Stimulated activated CD4-positive, alpha-beta T cell treated with anti-CD3 and anti-CD28 coated beads, Interleukin-4, amount 100 ng/mL, for 4 hours (primary cell): ENCODE measurements at regions not wholly inside any gene's neighbourhood (a gene's known extent, or its start where the extent isn't known, plus 50 kb on each side); places are given as distances from the start of the nearest gene placed in this dataset.

Experiments used
- DNase-seq, 2 experiments: peaks; one replicate each; pipeline ENCODE4 v3.0.0-alpha.2; 2020

GRCh38 chr10:44627591-44628354 is 242.9 kb upstream of the CXCL12 start:
- DNase-seq, result no peak

GRCh38 chr10:44628921-44629320 is 244.0 kb upstream of the CXCL12 start:
- no peak for DNase-seq

DNA sequence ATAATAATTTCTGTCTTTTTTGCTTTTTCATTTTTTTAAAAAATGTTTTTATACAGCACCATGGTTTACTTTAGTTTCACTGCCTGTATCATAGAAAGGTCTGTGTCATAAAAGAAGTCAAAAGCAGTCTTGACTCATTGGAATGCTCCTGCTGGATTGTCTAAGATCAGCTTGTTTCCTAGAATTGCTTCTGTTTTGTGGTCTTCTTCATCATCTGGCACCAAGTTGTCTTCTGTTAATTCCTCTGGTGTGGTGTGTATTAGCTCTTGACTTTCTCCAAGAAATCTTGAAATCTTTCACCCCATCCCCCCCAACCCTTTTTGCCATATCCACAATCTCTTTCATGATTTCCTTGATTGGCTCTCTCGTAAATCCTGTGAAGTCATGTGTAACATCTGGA is 250.3 kb upstream of the CXCL12 start:
- DNase-seq, result no peak

DNA sequence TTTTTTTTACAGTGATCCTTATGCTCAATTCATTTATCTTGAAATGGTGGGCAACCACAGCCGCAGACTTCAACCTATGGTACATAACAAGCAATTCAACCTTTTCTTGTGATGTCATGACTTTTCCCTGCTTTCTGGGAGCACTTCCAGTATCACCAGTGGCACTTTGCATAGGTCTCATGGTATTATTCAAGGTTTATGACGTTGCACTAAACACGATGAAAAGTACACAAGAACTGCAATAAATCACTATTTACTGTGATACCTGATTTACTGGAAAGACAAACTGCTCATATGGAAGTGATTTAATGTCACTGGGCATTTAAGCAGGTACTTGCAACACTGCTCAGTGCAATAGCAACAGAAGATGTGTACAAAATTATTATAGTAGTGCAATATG is 251.7 kb upstream of the CXCL12 start:
- DNase-seq, result no peak

GRCh38 chr10:44640429-44640828 is 255.5 kb upstream of the CXCL12 start:
- no peak for DNase-seq

DNA sequence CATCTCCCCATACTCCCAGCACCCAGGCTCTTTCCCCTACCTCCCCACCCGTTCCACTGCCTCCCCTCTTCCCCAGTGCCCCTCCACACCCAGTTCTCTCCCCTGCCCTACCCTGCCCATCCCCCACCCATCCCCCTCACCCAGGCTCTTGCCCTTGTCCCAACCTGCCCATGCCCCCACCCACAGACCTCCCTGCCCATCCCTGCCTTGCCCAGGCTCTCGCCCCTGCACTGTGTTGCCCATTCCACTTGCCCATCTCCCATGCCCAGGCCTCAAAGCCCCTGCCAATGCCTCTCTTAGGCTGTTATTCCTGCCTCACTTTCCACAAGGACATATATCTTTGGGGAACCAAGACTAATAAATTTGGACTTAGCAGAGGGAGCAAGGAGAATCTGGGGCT is 262.6 kb upstream of the CXCL12 start:
- no peak for DNase-seq

DNA sequence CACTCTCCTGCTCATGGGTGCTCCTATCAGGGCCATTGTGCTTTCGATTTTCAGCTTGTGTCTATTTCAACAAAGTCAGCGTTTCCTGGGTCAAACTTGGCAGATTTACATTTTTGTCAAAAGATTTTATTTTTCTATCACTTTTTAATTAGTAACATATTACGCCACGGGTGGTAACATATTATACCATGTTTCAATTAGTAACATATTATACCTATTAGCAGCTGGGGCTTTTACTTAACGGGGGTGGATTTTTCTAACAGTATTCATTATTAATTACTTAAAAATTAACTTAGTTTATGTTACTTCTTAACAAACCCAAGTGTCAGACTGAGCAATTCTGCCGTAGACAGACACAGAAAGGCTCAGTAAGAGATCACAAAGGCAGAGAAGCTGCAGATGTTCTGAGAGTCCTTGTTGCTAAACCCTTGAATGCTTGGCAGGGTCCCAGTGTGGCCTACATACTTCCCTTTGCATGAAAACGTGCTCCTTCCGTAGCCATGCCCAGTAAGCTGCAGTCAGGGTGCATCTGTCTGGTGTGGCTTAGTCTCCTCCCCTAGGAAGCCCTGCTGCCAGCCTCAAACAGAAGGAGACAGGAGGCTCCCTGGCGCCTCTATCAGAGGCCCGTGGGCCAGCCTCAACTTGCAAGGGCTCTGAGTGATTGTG is 263.1 kb upstream of the CXCL12 start:
- DNase-seq, result no peak

DNA sequence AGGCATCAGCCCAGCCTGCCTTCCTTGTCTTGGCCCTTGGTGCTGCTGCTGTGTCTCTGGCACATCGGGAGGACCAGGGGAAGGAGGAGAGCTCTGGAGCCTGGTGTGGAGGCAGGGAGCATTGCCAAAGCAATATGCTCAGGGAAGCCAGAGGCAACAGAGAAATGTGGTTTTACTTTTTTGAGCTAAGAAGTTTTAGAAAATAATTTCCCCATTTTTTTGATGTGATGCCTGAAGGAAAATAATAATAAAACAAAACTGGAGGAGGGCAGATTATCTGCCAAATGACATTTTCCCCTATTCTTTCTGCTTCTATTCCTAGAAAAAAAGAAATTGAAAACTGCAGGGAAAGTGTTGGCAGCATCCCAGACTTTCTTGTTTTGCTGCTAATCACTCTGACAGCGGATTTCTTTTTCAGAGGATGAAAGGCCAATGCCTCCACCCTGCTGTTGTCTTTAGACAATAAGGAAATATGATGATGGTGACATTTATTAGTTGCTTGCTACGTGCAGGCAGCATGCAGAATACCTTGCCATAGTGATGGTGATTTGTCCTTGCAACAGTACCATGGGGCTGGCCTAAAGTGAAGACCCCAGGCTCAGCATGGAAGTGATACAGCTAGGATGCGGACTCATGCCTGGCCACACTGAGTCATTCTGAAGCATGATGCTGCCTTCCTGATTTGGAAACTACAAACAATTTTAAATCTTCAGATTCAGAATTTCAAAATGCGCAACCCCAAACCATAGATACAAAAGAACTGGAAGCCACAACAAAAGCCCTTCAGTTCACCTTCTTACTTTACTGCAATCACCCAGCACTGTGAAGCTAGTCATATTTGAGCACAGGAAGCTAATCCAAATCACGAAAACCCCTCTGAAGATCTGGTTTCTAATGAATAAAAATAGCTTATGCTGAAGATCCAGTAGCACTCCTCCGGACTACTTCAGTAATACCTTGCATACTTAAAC is 260.2 kb upstream of the TMEM72 start:
- no peak for DNase-seq

- DNase-seq, result no peak
Observed at GRCh38 chr10:44651834-44652233, 259.3 kb upstream of the TMEM72 start.

- no peak for DNase-seq
Observed at GRCh38 chr10:44659320-44659719, 251.8 kb upstream of the TMEM72 start.

DNA sequence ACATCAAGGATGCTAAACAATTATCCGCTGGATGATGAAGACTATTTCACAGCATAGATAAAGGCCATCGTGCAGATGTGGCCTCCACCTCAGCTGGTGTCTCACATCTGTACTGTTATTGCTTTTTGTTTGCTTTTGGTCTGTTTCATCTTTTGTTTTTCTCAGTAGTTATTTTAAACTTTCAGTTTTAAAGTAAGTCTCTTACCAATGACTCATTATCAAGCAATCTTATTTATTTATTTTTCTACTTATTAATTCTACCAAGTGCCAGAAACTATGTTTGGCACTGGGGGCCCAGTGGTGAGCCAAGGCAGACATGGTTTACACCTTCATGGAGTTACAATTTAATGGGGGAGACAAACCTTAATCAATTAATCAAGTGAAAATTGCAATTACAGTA is 250.9 kb upstream of the TMEM72 start:
- no peak for DNase-seq

GRCh38 chr10:44662051-44662450 is 249.1 kb upstream of the TMEM72 start:
- DNase-seq, result no peak

DNA sequence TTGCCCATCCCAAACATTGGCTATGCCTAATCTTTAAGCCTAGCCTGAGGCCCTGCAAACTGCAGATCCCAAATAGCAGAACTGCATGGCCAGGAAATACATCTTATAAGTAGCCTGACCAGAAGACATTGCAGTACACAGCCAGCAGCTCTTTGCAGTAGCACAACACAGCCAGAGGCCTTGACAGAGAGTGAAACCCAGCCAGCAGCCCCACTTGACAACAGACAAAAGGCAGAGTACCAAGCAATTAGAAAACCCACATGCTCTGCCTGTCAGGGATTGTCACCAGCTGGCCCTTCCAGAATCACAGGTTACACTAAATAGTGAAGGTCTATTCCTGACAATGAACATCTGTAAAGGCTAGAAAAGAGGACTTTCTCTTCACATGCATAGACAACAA is 242.8 kb upstream of the TMEM72 start:
- DNase-seq, result no peak

DNA sequence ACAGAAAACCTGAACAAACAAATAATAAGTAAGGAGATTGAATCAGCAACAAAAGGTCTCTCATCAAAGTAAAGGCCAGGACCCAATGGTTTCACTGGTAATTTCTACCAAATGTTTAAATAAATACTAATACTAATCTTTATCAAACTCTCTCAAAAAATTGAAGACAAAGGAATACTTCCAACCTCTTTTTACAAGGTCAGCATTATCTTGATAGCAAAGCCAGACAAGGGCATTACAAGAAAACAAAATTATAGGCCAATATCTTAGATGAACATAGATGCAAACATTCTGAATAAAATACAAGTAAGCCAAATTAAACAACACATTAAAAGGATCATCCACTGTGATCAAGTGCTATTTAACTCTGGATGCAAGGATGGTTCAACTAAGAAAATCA is 239.8 kb upstream of the TMEM72 start:
- no peak for DNase-seq

GRCh38 chr10:44673245-44673983 is 237.7 kb upstream of the TMEM72 start:
- no peak for DNase-seq

DNA sequence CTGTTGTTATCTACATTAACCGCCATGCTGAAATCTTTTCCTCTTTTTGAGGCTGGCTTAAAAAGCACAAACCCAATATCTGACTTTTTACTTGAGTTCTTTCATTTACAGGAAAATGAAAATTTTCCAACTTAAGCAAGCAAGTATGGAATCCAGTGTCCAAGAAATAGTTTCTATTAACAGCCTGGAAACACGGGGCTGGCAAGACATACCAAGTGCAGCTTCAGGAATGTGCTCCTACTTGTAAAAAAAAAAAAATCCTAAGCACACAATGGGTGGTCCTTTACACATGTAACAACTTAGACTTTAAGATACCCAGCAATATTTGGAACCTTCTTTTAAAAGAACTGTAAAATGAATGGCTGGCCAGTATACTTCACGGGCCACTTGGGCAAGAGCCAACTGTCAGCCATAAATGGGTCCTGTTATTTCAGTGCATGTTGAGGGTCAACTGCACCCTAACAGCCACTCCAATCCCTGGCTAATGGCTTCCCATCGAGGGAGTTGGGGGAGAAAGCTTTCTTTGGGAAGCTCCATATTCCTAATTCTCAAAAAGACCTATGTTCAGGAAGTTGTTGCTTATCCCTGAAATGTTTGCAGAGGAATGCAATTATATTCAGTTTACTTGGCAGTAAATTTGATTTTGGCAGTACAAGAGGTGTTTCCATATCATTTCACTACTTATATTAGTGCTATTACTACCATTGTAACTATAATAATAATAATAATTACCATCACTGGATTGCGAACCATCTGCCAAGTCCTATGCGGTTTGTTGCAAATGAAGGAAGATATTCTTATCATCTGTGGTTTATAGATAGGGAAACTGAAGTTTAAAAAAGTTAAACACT is 236.4 kb upstream of the TMEM72 start:
- no peak for DNase-seq

DNA sequence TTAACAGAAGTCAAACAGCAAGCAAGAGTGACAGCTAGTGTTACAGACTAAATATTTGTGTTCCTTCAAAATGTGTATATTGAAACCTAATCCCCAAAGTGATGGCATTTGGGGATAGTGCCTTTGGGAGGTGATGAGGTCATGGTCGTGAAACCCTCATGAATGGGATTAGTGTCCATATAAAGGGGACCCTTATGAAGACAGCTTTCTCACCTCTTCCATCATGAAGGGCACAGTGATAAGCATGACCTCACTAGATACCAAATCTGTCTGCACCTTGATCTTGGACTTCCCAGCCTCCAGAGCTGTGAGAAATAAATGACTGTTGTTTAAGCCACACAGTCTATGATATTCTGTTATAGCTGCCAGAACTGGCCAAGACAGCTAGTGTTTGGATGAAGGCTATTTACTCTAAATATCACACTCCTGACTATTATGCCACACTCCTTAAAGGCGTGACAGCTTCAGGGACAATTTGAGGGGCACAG is 235.7 kb upstream of the TMEM72 start:
- no peak for DNase-seq

DNA sequence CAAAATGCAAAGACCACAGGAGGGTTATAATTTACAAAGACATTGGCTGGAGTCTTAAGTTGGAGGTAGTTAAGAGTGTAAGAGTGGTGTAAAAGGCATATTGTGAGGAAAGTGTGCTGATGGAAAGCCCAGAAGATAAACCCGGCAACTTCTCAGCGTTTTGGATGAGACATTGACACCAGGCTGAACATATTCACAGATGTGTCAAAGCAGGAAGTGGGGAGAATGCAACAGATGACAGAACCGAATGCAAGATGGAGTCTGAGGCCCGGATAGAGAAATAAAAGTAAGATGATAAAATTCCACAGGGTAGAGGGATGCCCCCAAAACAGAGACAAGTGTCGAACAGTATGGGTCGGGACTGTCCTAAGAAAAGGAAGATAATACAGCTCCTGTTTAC is 230.4 kb upstream of the TMEM72 start:
- DNase-seq, result no peak

- DNase-seq, result no peak
Observed at GRCh38 chr10:44682507-44682906, 228.6 kb upstream of the TMEM72 start.

DNA sequence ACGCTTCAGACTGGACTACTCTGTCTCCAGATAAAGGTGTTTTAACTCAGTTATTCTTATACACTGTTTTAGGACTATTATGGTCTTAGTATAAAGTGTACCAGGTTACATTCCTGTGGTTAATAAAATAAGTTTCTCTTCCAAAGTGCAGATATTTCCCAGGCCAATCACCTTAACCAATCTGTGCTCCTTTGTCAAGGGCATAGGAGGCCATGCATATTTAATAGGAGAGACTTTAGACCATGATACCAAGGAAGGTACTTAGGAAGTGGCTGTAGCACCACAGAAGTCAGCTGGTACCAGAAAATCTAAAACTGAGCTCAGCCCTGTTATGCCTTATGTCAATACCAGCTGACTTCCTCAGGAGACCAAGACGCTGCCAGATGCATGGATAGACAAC is 226.5 kb upstream of the TMEM72 start:
- DNase-seq, result no peak

GRCh38 chr10:44685220-44685619 is 225.9 kb upstream of the TMEM72 start:
- no peak for DNase-seq

GRCh38 chr10:44685747-44686146 is 225.4 kb upstream of the TMEM72 start:
- DNase-seq, result no peak
